Gastroesophageal sphincter (tissue), 3 donors: ENCODE measurements at regions not wholly inside any gene's neighbourhood (a gene's known extent, or its start where the extent isn't known, plus 50 kb on each side); places are given as distances from the start of the nearest gene placed in this dataset.

Experiments
- POLR2A ChIP-seq, 2 donors: fragments of 450-650 bp; IDR thresholded peaks; one replicate each; pipeline ENCODE4 v1.6.1; 2017; ENCODE audit warnings: antibody characterized with exemption in 2 of 2, mild to moderate bottlenecking in 2 of 2, moderate library complexity in 1 of 2
- POLR2AphosphoS5 ChIP-seq: sonication (generic); formaldehyde crosslinking; IDR thresholded peaks from one replicate; pipeline ENCODE4 v1.6.1; 2017; ENCODE audit warnings: antibody characterized with exemption
- TF ChIP-seq, protein P1 (sequence below), 4 experiments: fragments of 200-600 bp in 2 of 4; fragments of 450-650 bp in 2 of 4; sonication (generic) in 1 of 4; IDR thresholded peaks; one replicate each; pipeline ENCODE4 v1.5.1; 2017 to 2019; ENCODE audit warnings: antibody characterized with exemption in 4 of 4, mild to moderate bottlenecking in 2 of 4, moderate library complexity in 2 of 4

DNA sequence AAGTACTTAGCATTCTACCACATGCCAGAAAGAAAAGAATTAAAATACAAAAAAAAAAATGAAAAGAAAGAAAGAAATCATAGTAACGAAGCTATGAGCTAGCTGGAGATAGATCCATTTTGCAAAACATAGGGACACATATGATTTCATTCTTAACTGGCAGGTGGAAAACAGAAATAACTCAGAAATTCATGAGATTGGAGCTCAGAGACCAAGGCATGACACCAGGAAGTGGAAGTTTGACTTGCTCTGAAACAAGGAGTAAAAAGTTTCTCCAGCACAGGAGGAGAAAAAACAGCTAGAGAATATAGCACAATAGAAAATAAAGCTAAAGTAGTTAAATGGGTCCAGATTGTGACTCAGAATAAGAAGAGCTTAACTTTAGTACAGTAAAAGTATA, 278.1 kb downstream of the ZEB2 start:
- TF ChIP-seq, protein P1, sequence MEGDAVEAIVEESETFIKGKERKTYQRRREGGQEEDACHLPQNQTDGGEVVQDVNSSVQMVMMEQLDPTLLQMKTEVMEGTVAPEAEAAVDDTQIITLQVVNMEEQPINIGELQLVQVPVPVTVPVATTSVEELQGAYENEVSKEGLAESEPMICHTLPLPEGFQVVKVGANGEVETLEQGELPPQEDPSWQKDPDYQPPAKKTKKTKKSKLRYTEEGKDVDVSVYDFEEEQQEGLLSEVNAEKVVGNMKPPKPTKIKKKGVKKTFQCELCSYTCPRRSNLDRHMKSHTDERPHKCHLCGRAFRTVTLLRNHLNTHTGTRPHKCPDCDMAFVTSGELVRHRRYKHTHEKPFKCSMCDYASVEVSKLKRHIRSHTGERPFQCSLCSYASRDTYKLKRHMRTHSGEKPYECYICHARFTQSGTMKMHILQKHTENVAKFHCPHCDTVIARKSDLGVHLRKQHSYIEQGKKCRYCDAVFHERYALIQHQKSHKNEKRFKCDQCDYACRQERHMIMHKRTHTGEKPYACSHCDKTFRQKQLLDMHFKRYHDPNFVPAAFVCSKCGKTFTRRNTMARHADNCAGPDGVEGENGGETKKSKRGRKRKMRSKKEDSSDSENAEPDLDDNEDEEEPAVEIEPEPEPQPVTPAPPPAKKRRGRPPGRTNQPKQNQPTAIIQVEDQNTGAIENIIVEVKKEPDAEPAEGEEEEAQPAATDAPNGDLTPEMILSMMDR (IDR thresholded peaks at IDR 0.05), result no peak
- TF ChIP-seq POLR2AphosphoS5 (no peak), POLR2A (IDR thresholded peaks at IDR 0.05) (no peak)
